Fibroblast of pulmonary artery (primary cell): ENCODE measurements at regions not wholly inside any gene's neighbourhood (a gene's known extent, or its start where the extent isn't known, plus 50 kb on each side); places are given as distances from the start of the nearest gene placed in this dataset.

Experiments
- DNase-seq: peaks from one replicate; pipeline ENCODE4 v3.0.0-alpha.2; 2010; ENCODE audit warnings: low read depth
- H3K4me3 ChIP-seq: replicated peaks from 2 replicates; pipeline ENCODE4 v1.5.1; 2011; ENCODE audit warnings: low read depth, mild to moderate bottlenecking, control low read depth, low read length, moderate library complexity
- CTCF ChIP-seq: IDR thresholded peaks from 2 replicates; pipeline ENCODE4 v1.5.1; 2011; ENCODE audit warnings: mild to moderate bottlenecking, control low read depth, low read length, inconsistent platforms; ENCODE audit errors: missing control alignments

- no peak overlapping the region for H3K4me3 ChIP-seq
- no peak for TF ChIP-seq CTCF
- DNase-seq = no peak
These were observed 104.9 kb downstream of the AXIN2 start for GRCh38 chr17:65456368-65457151.

- peak; percentile 48 for DNase-seq
- TF ChIP-seq CTCF = peak; percentile 42
These were observed 105.5 kb downstream of the AXIN2 start for GRCh38 chr17:65455972-65456343.

GRCh38 chr17:65455154-65455971 is 106.1 kb downstream of the AXIN2 start:
- no peak overlapping the region for H3K4me3 ChIP-seq
- TF ChIP-seq CTCF = no peak
- no peak for DNase-seq

More at GRCh38 chr17:65455972-65456343, 105.5 kb downstream of the AXIN2 start:
- no peak overlapping the region for H3K4me3 ChIP-seq

- no peak for DNase-seq
- no peak for TF ChIP-seq CTCF
- no peak overlapping the region for H3K4me3 ChIP-seq
These were observed 108.1 kb downstream of the AXIN2 start for GRCh38 chr17:65453204-65453931.

- DNase-seq = no peak
- no peak for TF ChIP-seq CTCF
These were observed 112.0 kb downstream of the AXIN2 start for GRCh38 chr17:65449495-65449894.

GRCh38 chr17:65447823-65448222 is 113.6 kb downstream of the AXIN2 start:
- DNase-seq = no peak
- no peak for TF ChIP-seq CTCF
- no peak overlapping the region for H3K4me3 ChIP-seq

More at GRCh38 chr17:65449495-65449894, 112.0 kb downstream of the AXIN2 start:
- H3K4me3 ChIP-seq = no peak overlapping the region
